ENCODE measurements at regions not wholly inside any gene's neighbourhood (a gene's known extent, or its start where the extent isn't known, plus 50 kb on each side); places are given as distances from the start of the nearest gene placed in this dataset.

- DNase-seq (ENCODE audit: low read depth in 2 of 2): no peak
These were observed 767.2 kb upstream of the SLC10A2 start for GRCh38 chr13:103833294-103833852.

GRCh38 chr13:103815619-103816018 is 749.4 kb upstream of the SLC10A2 start:
- DNase-seq (ENCODE audit: low read depth in 2 of 2): no peak

- no peak for DNase-seq (ENCODE audit: low read depth in 2 of 2)
These were observed 746.8 kb upstream of the SLC10A2 start for GRCh38 chr13:103812971-103813370.

- DNase-seq (ENCODE audit: low read depth in 2 of 2): no peak
These were observed 746.3 kb upstream of the SLC10A2 start for GRCh38 chr13:103812558-103812957.

- DNase-seq (ENCODE audit: low read depth in 2 of 2): no peak
These were observed 743.8 kb upstream of the SLC10A2 start for GRCh38 chr13:103810026-103810425.

- no peak for DNase-seq (ENCODE audit: low read depth in 2 of 2)
These were observed 739.6 kb upstream of the SLC10A2 start for GRCh38 chr13:103805771-103806170.

- no peak for DNase-seq (ENCODE audit: low read depth in 2 of 2)
These were observed 737.1 kb upstream of the SLC10A2 start for GRCh38 chr13:103803349-103803748.

GRCh38 chr13:103799028-103799427 is 732.8 kb upstream of the SLC10A2 start:
- no peak for DNase-seq (ENCODE audit: low read depth in 2 of 2)

- DNase-seq (ENCODE audit: low read depth in 2 of 2): no peak
These were observed 729.8 kb upstream of the SLC10A2 start for GRCh38 chr13:103795892-103796478.

- DNase-seq (ENCODE audit: low read depth in 2 of 2): no peak
These were observed 728.3 kb upstream of the SLC10A2 start for GRCh38 chr13:103794526-103794925.

- DNase-seq (ENCODE audit: low read depth in 2 of 2): no peak
These were observed 721.9 kb upstream of the SLC10A2 start for GRCh38 chr13:103788061-103788652.

- no peak for DNase-seq (ENCODE audit: low read depth in 2 of 2)
These were observed 706.4 kb upstream of the SLC10A2 start for GRCh38 chr13:103772576-103772975.

- DNase-seq (ENCODE audit: low read depth in 2 of 2): no peak
These were observed 696.3 kb upstream of the SLC10A2 start for GRCh38 chr13:103762523-103762922.

GRCh38 chr13:103759361-103759760 is 693.1 kb upstream of the SLC10A2 start:
- DNase-seq (ENCODE audit: low read depth in 2 of 2): no peak

- no peak for DNase-seq (ENCODE audit: low read depth in 2 of 2)
These were observed 692.0 kb upstream of the SLC10A2 start for GRCh38 chr13:103758222-103758621.

GRCh38 chr13:103757361-103757760 is 691.1 kb upstream of the SLC10A2 start:
- no peak for DNase-seq (ENCODE audit: low read depth in 2 of 2)

GRCh38 chr13:103754783-103755182 is 688.6 kb upstream of the SLC10A2 start:
- no peak for DNase-seq (ENCODE audit: low read depth in 2 of 2)

GRCh38 chr13:103734837-103735236 is 668.6 kb upstream of the SLC10A2 start:
- DNase-seq (ENCODE audit: low read depth in 2 of 2): no peak

- no peak for DNase-seq (ENCODE audit: low read depth in 2 of 2)
These were observed 665.7 kb upstream of the SLC10A2 start for GRCh38 chr13:103731959-103732358.

- no peak for DNase-seq (ENCODE audit: low read depth in 2 of 2)
These were observed 664.2 kb upstream of the SLC10A2 start for GRCh38 chr13:103730407-103730806.

- DNase-seq (ENCODE audit: low read depth in 2 of 2): no peak
These were observed 660.6 kb upstream of the SLC10A2 start for GRCh38 chr13:103726808-103727207.

- DNase-seq (ENCODE audit: low read depth in 2 of 2): no peak
These were observed 650.5 kb upstream of the SLC10A2 start for GRCh38 chr13:103716718-103717117.

GRCh38 chr13:103715335-103715734 is 649.1 kb upstream of the SLC10A2 start:
- no peak for DNase-seq (ENCODE audit: low read depth in 2 of 2)

- no peak for DNase-seq (ENCODE audit: low read depth in 2 of 2)
These were observed 637.0 kb upstream of the SLC10A2 start for GRCh38 chr13:103703246-103703645.
